NCI-H1694 treated with DMSO at 0.1 percent for 48 hours (cell line): ENCODE measurements at regions not wholly inside any gene's neighbourhood (a gene's known extent, or its start where the extent isn't known, plus 50 kb on each side); places are given as distances from the start of the nearest gene placed in this dataset.
A peak's percentile ranks its signal among the peaks of the same experiment; 100 is the strongest.
"Not testable (repeated sequence)": the region's sequence is repeated elsewhere in the genome, so short reads cannot be mapped to it uniquely, and the experiment has no call there.

Experiments
- DNase-seq: peaks from one replicate; lab custom pipeline; 2025; lab: John Stamatoyannopoulos, UW

DNA sequence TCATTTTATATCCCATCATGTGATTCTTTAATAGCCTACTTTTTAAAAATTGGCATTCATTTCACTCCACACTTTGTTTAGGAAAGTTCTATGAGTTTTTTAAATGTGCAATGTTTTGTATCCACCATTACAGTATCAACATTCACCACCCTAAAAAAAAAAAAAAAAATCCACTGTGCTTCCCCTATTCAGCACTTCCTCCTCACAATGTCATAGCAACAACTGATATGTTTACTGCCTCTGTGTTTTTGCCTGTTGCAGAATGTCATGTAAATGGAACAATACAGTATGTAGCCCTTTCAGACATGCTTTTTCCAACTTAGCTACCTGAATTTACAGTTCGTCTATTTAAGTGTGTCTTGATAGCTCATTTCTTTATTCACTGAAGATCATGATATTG, 754.2 kb downstream of the FAM181B start:
- no peak for DNase-seq

DNA sequence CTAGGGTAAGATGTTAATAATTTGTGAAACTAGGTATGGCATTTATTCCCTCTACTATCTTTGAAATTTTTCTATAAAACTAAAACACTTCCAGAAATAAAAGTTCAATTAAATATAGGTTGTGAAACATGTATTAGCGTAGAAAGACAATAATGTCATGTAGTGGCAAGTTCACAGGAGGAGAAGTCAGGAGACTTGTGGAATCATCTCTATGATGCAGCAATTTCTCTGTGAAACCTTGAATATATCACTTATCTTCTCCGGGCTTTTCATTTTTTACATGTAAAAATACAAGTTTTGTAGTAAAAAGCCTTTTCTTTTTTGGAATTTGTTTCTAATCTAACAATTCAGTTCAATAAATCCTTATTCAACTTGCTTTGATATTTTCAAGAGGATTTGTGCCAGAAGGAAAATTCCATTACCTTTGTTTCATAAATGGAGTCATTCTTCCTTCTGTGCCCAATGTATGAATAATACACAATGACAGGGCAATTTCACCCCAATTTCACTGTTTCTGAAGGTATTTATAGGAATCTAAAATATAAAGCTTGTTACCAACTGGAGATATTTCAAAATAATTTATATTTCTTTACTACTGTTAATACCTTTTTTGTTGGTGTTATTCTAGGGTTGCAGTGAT, 758.3 kb downstream of the FAM181B start:
- DNase-seq = no peak

DNA sequence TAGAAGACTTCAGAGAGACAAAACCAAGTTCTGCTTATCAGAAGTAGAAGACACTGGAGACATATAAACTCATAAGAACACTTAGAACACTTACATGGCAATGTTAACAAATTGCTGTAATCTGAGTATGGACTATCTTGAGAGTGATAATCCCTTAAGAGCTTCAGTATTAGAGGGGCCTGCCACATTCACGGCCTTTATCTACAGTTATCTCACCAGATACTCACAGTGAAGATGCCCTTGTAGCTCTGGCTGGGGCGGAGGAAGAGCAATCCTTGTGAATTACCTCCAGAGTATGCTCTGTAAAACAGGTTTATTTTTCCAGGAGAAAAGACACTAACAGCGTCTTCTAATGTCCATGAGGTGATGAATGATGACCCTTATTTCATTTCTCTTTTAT, 762.8 kb downstream of the FAM181B start:
- no peak for DNase-seq

DNA sequence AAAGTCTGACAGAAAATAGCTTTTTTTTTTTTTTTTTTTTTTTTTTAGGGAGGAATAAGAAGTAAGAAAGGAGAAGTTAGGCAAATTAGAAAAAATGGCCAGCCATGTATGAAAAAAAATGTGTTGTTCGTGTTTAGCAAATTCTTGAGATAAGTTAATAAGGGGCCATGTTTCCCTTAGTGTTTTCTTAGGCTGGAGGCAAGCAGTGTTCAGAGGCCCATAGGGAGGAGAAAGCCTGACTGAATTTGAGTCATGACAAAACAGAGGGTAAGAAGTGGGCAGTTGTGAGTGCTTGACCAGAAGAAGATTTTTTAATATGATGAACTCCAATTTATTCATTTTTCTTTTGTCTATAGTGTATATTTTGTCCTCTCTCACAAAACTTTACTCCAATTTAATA, 766.4 kb downstream of the FAM181B start:
- DNase-seq = no peak

DNA sequence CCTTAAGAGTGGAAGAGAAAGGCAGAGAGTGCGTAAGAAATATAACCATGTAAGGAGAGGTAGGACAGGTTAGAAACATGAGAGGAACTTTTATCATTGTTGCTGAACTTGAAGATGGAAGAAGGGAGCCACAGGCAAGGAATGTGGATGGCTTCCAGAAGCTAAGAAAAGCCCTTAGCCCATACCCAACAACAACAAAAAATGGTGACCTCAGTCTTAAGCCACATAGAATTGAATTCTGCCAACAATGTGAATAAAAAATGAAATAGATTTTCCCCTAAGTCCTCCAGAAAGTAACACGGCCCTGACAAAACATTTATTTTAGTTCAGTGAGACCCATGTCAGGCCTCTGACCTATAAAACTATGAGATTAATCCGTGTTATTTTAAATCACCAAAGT, 767.3 kb downstream of the FAM181B start:
- no peak for DNase-seq

DNA sequence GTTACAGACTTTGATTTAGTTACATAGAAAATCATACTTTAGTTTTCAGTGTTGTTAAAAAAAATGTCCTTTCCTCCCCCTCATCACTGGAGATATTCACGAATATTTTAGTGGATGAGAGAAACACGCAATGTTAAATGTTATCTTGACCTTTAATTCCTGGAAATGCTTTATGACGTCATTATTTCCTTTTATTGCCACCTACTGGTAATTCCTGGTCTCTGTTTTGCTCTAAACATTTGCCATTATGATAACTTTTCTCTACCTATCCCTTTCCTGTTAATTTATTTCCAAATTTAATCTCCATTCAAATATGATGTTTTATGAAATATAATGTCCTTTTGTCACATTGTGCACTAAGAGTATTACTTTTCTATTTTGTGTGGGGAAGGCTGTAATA, 770.6 kb downstream of the FAM181B start:
- peak; percentile 5 for DNase-seq

DNA sequence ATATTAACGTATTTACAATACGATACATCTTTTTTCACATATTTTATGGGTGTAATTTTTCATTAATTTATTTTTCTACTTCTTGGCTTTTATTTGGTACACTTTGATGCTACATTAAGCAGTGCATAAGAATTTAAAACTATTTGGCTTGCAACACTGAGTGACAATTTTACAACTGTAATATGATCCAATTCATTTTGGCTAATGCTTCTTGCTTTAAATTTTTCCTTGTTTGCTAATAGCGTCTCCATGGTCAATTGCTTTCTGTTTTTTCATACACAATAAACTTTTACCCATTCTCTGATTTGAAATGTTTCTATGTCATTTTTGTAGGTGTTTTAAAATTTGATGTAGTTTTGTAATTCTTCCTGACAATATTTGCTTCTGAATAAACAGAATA, 773.2 kb downstream of the FAM181B start:
- no peak for DNase-seq

DNA sequence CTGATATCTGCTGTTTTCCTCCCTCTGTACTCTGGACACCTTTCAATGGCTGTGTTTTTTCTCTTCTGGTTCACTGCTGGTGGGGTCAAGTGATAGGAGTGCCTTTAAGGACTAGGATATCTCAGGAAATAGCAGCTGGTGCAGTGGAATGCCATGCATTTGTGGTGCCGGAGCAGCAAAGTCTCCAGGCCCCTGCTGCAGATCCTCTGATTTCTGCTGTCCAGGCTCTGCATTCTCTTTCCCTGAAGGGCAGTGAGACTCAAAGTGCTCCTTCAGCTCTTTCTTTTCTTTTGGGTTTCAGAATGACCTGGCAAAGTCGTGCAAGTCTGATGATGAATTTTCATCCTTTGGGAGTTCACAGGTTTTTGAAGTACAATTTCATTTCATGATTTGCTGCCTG, 774.3 kb downstream of the FAM181B start:
- DNase-seq = no peak

DNA sequence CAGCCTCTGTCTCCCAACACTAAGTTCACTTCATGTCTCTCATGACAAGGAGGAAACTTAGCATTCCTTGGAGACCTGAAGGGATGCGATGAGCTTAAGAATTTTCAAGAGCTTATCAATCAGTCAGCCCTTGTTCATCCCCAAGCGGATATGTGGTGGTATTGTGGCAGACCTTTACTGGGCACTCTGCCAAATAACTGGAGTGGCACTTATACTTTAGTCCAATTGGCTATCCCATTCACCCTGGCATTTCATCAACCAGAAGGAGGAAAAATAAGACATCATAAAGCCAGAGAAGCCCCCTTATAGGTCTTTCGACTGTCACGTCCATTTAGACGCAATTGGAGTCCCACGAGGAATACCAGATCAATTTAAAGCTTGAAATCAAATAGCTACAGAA, 779.4 kb downstream of the FAM181B start:
- not testable (repeated sequence) for DNase-seq

DNA sequence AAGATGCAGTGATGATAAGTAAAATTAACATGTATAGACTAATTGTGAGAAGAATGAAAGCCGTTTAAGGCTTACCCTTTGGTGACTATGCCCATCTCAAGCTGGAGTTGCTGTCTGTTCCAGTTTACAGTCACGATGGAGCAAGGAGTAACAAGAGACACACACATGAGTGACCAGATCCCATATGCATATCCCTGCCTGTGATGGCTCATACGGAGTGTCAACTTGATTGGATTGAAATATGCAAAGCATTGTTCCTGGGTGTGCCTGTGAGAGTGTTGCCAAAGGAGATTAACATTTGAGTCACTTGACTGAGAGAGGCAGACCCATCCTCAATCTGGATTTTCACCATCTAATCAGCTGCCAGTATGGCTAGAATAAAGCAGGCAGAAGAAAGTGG, 786.8 kb downstream of the FAM181B start:
- DNase-seq = no peak

DNA sequence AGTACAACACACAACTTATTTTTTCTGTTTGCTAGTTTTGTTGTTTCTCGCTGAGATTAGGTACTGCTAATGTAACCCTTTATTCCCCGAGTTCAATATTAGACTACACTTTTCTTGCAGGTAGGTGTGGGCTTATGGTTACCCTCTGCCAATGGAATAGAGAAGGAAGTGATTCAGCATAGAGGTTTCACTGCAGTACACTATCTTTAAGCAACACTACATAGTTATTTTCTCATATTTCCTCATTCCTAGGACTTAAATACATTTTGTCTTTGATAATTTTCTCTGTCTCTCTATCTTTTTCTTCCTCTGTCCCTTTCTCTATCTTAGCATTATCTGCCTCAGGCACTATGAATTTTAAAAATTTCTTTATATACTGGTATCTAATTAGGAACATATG, 791.0 kb downstream of the FAM181B start:
- DNase-seq = no peak

DNA sequence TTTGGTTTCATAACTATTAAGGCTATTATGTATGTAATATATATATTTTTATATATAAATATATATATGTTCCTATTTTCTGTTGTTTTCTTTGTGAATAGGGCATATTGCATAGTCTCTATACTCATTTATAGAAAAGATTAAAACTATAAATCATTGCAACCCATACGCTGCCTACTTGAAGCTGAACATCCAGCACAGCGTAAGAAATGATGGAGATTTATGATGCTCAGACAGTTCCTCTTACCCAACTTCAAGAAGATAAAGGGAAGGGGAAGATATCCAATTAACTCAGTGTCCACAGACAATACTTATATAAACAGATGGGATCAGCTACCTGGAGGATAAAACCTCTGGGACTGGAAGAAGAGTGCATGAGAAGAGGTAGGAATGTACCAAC, 791.7 kb downstream of the FAM181B start:
- no peak for DNase-seq

DNA sequence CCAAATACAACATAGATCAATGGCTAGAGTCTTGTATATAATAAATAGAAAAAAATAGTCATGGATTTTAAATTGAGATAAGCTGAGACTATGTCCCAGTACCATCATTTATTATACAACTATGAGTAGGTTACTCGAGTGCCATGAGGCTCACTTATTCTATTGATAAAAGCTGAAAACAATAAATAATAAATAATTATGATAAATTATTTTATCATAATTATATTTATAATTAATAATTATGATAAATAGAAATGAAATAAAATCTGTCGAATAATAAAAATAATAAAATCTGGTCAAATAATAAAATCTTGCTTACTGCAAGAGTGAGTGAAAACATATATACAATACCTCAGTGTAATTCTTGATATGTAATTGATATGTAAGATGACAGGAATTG, 801.4 kb downstream of the FAM181B start:
- DNase-seq = no peak

DNA sequence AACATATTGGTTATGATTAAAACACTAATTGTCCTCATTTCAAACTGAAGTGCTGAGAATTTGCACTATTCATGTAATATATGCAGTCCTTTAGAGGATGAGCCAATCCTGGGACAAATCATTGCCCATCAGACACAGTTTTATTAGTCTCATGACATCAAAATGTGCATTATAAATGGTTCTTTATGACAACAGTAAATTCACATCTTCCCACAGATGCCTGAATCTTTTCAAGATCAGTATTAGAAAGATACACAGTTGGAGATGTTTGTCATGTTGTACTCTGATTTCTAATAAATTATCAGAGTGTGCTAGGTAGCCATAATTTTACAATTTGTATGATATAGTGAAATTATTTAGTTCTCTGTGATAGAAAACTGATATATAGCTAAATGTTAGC, 813.5 kb downstream of the FAM181B start:
- DNase-seq = no peak

DNA sequence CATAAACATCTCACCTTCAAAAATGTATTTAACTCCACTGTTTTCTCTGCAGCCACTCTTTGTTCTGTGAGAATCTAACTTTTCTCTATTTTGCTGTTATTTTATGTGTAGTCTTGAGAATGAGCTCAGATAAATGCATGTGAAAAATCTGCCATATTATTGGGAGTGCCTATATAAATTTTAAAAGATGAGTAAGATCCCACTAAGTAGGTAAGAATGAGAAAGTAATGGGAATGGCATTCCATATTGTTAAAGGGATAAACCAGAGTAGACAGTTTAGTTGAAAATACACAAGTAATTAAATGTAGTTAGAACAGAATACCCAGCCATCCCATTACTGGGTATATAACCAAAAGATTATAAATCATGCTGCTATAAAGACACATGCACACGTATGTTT, 817.2 kb downstream of the FAM181B start:
- no peak for DNase-seq

DNA sequence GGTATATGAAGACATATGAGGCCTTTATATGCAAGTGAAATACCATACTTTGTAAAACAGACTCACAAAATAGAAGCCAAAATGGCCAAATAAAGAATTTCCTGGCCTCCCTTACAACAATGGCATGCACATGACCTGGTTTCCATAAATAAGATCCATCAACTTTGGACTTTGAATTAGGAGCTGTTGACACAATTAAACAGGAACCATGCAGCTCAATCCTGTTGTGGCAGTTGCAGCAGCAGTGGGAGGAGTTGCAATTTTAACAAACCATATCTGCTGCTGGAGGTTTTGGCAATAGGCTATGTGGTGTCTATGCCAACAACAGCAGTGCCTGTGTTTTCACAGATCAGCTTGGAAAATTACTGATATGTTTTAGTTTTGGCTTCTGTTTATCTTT, 818.6 kb downstream of the FAM181B start:
- no peak for DNase-seq

DNA sequence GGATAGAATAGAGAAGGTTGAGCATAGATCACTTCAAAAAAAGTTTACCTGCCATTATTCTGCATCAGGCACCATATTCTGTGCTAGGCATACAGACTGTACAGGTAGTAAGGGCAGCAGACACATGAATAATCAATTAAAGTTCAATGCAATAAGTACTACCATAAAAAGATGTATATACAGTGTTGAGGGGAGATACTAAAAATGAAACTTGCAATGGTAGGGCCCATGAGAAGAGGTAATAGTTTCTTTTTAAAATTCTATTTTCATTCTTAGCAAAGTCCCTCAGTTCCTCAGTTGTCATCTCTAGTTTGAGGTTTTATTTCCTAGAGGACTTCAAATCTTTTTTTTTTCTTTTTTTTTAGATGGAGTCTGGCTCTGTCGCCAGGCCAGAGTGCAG, 819.9 kb downstream of the FAM181B start:
- DNase-seq = no peak

DNA sequence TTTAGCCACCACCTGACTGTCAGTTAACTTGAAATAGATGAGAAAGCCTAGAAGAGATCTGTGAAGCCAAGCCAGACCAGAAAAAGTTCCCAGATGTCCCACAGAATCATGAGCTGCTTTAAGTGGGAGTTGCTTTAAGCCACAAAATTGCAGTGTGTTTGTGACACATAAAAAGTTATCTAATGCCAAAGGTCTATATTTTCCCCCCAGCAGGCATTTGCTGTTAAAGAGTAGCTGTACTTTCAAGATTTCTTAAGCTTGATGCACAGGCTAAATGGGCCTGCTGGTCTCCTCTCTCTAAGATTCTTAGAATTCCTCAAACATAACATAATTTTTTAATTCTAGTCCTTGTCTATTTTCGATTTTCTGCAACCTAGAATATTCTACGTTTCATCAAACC, 825.7 kb downstream of the FAM181B start:
- DNase-seq = no peak

DNA sequence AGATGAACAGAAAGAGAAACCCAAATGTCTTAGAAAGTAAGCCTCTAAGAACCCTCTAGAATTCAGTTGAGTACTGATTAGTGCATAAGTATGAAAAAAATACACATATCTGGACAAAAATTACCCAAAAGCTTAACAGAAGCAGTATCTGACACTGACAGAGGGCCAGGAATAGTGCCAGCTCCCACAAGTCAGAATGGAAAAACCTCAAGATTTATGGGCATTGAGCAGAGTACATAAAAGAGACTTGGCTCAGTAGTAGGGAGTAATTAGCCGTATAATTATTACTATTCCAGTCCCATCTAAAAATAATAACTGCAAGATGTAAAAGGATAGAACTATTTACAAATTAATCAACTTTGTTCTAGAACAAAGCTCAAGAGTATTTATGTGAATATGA, 834.5 kb downstream of the FAM181B start:
- DNase-seq = no peak

DNA sequence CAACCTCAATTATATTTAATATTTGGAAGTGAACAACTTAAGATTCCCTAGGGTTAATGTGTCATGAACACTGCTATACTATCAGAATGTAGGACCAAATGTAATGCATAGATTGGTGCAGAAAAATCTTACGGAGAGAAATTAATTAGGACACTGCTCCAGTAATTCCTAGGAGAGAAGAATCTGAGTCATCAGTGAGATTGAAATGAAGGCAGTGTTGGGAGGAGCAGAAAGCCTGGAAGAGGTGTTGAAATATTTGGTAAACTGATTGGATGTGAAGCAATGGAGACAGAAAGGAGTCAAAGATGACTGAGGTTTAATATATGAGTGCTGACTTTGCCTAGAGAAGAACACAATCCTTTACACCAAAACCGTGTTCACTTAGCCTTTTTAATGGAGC, 836.0 kb downstream of the FAM181B start:
- DNase-seq = no peak

DNA sequence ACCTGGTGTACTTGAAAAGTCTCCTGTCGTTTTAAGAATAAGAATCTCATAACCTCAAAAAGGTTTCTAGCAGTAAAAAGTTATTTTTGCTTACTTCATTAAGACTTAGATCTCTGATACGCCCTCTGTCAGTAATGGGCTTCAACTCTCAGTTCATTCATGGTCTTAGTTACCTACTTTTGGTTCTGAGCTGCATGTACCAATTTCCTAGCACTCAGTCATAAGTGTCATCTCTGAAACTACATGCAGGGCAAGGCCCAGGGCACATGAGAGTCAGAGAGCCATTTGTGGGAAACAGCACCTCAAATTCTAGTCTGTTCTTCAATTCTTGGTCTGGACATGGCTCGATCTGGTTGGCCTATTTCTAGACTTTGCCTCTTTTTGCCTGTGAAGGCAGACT, 838.4 kb downstream of the FAM181B start:
- no peak for DNase-seq

DNA sequence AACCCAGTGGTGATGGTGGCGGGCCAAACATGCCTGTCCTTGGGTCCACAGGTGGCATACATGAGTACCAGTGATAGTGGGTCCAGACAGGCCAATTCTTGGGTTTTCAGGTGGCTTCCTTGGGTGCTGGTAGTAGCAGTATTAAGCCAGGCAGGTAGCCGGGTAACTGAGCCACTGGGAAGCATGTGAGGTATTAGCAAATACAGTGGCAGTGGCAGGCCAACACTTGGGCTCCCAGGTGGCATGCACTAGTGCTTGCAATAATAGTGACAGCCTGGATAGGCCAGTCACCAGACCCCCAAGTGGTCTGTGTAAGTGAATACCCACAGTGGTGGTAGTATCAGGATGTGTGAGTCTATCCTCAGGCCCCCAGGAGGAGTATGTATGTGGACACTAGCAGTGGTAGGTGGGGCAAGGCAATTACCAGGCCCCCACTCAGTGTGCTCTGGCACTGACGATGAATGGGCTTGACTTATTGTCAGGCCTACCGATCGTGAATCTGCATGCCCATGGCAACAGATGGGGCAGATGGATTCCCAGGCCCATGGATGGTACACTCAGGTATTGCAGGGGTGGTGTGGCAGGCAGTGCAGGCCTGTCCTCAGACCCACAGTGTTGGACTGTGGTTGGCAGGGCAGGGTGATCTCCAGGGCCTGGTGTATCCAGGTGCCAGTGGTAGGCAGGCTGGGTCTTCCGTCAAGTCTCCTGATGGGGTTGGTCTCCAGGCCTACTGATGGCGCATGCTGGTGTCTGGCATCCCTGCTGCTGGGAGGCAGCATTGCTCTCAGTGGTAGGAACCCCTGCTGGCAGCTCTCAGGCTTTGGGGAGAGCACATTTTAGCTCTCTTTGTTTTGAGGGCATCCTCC, 840.7 kb downstream of the FAM181B start:
- DNase-seq = no peak

DNA sequence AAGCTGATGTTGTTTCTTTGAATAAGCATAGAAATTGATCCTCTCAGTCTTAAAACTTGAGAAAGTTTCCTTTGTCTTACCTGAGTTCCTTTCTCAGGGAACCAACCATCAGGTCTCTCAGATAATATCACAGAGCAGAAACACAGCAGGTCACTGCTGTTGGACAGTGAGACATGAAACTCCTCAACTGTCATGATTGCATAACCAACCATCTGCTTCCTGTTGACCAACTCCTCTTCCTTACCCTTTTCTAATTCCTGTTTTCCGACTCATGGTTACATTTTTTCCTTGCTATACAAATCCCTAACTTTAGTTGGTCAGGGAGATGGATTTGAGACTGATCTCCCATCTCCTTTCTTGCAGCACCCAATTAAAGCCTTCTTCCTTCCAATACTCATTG, 845.3 kb downstream of the FAM181B start:
- no peak for DNase-seq

DNA sequence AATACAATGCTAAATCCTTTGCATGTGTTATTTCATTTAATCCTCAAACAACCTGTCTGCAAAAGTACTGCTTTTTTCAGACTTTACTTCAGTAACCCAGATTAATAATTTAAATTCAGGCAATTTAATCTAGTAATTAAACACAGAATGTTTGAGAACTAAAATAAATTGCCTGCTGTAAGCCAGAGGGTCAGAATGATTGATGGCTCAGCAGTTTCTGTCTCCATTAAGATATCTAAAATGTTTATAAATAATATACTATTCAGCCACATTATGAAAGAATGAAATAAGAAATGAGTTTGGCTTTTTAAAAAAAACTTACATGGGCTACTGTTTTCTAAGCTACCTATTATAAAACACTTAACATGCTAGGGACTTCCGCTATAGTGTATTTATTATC, 846.0 kb downstream of the FAM181B start:
- DNase-seq = no peak
